ENCODE measurements at regions not wholly inside any gene's neighbourhood (a gene's known extent, or its start where the extent isn't known, plus 50 kb on each side); places are given as distances from the start of the nearest gene placed in this dataset.
"Not testable (repeated sequence)": the region's sequence is repeated elsewhere in the genome, so short reads cannot be mapped to it uniquely, and the experiment has no call there.

- DNase-seq (ENCODE audit: low spot score) = no peak
Observed at GRCh38 chr10:53076948-53077347, 304.4 kb upstream of the MBL2 start.

GRCh38 chr10:53075469-53075868 is 302.9 kb upstream of the MBL2 start:
- no peak for DNase-seq (ENCODE audit: low spot score)

DNA sequence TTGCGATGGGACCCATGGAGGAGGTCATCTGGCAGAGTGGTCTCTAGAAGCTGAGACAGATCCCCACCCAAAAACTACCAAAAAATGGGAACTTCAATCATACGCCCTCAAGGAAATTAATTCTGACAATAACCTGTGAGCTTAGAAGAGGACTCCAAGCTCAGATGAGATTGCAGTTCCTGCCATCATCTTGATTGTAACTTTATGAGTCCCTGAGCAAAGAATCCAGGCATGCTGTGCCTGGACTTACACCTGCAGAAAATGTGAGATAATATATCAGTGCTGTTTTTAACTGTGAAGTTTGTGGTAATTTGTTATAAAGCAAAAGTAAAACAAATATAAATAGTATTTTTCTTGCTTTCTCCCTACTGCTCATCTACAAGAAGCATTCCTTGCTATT is 299.6 kb upstream of the MBL2 start:
- no peak for DNase-seq (ENCODE audit: low spot score)

GRCh38 chr10:53071505-53072125 is 299.0 kb upstream of the MBL2 start:
- no peak for DNase-seq (ENCODE audit: low spot score)

GRCh38 chr10:53069013-53069412 is 296.4 kb upstream of the MBL2 start:
- no peak for DNase-seq (ENCODE audit: low spot score)

DNA sequence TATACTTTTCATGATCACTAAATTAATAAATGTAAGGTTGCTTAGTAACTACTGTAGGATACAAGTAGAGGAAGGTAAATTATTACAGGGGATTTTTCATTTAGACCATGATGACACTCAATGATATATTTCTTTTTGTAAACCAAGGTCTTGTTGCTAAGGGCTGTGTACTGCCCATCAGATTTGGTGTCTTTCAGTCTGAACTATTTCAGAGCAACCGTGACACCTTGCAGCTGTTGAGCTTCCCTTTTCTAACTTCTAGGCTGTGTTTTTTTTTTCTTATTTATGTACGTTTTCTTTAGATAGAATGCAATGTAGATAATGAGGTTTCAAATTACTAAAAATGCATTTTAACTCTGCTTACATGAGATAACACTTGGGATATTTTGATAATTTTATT is 292.0 kb upstream of the MBL2 start:
- DNase-seq (ENCODE audit: low spot score) = no peak

DNA sequence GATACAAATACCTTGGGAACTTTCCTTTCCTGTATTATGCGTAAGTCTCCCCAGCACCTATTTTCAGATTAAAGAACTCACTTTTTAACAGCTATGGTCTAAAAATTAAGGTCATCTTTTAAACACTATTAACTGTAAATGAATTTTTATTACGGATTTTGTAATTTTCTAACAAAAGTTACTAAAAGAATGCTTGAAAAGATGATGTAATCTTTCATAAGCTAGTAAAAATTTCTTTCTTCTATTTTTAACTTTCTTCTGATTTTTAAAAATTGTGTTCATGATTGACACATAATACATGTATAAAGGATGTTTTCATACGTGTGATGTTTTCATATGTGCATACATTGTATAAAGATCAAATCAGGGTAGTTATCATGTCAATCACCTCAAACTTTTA is 291.2 kb upstream of the MBL2 start:
- no peak for DNase-seq (ENCODE audit: low spot score)

DNA sequence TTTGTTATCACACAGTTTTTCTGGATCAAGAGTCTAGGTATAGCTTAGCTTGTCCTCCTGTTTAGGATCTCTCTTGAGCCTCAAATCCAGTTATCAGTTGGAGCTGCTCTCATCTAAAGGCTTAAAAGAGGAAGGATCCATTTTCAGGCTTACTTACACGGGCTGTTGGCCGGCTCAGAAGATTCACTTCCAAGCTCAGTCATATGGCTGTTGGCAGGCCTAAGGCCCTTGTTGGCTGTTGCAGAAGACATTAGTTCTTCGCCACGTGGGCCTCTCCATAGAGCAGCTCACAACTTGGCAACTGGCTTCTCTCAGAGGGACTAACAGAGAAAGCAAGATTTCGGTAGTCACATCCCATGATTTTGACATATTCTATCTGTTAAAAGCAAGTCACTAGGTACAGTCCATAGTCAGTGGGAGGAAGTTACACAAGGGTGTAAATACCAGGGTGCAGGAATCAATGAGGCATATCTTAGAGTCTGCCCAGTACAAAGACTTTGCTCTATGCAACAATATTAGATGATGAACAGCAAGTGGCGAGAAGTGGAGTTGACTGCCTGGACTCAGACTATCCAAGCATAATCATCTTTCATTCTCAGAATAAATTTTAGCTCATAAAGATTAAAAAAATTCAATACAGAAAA is 280.1 kb upstream of the MBL2 start:
- DNase-seq (ENCODE audit: low spot score) = no peak

DNA sequence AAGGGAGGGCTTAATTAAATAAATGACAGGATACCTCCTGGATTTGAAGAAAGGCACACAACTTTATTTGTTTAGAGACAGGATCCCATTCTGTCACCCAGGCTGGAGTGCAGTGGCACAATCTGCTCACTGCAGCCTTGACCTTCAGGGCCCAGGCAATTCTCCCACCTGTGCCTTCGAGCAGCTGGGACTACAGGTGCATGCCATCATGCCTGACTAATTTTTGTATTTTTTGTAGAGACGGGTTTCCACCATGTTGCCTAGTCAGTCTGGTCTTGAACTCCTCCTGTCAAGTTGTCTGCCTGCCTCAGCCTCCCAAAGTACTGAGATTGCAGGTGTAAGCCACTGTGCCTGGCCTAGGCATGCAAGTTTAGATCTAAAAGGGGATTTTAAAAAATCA is 272.7 kb upstream of the MBL2 start:
- no peak for DNase-seq (ENCODE audit: low spot score)

DNA sequence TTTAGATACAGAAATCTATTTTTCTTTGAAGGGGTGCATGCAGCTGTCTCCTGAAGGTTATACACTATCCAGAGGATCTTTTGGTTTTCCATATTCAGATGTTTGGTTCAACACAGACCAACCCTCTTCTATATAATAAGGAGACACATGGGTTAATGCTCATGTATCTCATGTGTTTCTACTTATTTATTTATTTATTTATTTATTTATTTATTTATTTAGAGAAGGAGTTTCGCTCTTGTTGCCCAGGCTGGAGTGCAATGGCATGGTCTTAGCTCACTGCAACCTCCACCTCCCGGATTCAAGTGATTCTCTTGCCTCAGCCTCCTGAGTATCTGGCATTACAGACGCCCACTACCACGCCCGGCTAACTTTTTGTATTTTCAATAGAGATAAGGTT is 263.2 kb upstream of the MBL2 start:
- not testable (repeated sequence) for DNase-seq (ENCODE audit: low spot score)

DNA sequence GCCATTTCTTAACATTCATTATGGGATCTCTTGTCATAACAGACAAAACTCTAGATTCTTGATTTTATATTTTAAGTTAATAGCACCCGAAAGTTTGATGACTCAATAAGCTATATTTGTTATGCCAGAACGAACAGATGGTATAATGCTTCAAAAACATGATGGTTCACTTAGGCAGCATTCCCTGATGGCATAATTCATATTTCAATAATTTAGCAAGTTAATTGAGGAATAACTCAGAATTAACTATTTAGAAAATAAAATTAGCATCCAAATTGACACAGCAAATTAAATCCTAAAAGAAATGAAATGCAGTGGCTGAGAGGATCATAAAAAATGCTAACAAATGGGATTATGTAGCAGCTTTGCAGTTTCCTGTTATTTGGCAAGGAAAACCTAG is 260.8 kb upstream of the MBL2 start:
- DNase-seq (ENCODE audit: low spot score) = no peak

DNA sequence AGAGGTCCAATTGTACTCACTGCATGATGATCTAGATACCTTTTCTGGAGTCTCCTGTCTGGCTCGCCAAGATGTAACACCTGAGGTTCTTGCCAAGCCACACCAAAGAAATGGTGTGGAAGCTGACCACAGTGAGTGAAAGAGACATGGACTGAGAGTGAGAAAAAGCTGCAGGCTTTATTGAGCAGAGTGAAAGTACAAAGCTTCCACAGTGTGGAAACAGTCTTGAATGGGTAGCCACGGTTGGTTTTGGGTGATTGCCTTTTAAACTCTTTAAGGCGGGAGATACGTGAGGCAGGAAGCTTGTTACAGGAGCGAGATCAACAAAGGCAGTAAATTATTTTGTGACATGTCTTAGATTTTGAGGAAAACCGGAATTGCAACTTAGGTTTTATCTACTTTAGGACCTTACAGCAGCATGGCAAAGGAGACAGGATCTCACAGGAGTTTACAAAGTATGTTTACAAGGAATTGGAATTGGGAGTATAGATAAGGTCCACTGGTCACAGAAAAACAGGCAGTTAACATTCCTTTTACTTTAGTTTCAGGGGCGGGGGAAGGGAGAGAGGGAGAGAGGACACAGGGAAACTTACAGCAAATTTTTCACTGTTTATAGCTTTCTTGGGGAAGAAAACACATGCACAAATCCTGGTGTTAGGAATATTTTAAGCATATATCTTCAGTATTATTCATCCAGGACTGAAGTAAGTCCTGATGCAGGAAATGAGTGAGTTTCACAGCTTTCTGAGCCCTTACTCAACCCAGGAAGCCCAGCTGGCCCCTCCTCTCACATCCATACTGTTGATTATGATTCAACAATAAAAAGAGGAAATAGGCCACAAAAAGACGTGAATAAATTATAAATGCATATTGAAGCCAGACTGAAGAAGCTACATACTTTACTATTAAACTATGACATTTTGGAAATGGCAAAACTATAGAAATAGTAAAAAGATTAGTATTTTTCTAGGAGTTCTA is 257.6 kb upstream of the MBL2 start:
- DNase-seq (ENCODE audit: low spot score) = not testable (repeated sequence)

DNA sequence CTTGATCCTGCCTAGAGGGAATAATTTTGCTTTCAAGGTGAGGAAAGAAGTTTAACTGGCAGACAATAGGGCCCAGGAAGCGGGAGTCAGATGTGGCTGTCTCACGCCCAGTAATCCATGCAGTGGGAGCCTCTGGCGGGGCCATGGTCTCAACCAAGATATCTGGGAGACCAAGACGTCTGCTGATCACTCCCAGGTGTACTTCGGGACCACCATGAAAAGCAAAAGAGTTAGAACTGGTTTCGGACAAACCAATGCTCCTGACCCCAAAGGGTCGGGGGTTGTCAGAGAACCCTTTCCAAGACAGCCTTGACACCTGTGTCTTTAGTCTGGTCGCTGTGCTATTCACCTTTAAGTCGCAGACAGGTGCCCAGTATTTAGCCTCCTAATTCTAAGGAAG is 256.9 kb upstream of the MBL2 start:
- no peak for DNase-seq (ENCODE audit: low spot score)

GRCh38 chr10:53025765-53026164 is 253.2 kb upstream of the MBL2 start:
- not testable (repeated sequence) for DNase-seq (ENCODE audit: low spot score)

DNA sequence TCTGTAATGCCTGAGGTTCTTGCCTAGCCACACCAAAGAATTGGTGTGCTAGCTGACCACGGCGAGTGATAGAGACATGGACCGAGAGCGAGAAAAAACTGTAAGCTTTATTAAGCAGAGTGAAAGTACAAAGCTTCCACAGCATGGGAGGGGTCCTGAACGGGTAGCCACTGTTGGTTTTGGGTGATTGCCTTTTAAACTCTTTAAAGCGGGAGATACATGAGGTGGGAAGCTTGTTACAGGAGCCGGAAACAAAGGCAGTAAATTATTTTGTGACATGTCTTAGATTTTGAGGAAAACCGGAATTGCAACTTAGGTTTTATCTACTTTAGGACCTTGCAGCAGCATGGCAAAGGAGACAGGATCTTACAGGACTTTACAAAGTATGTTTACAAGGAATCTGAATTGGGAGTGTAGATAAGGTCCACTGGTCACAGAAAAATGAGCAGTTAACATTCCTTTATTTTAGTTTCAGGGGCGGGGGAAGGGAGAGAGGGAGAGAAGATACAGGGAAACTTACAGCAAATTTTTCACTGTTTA is 252.7 kb upstream of the MBL2 start:
- DNase-seq (ENCODE audit: low spot score) = no peak

DNA sequence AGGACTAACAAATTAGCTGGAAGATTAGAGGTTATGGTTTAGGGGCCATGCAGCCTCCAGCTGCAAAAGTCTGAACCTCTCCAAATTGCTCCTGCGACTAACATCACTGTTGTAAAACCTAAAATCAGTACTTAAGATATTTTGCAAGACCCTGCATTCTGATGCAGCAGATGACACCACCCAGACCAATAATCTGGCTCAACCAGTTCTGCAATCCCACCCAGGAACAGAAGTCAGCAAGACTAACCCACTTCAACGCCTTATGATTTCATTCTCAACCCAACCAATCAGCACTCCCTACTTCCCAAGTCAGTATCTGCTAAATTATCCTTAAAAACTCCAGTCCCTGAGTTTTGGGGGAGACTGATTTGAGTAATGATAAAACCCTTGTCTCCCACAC is 250.8 kb upstream of the MBL2 start:
- DNase-seq (ENCODE audit: low spot score) = no peak

DNA sequence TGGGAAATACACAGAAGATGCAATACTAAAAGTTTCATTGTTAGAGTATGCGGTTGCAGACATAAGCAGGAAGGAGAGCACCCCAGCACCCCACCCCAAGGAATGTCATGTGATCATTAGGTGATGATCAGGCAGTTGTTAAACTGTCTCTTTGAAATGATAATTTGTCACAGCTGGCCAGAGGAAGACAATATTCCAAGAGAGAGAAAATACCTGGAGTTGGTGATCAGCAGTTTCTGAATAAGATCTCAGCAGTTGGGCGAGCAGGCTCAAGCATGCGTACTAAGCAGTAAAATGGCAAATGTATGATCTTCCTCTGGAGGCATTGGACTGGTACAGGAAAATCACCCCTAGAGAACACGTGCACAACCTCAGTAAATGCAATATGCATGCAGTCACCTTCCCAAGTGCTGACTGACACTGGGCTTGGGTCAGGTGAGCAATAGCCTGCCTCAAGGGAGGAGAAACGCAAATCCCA is 250.1 kb upstream of the MBL2 start:
- no peak for DNase-seq (ENCODE audit: low spot score)

GRCh38 chr10:53013201-53013810 is 240.7 kb upstream of the MBL2 start:
- DNase-seq (ENCODE audit: low spot score) = no peak

- DNase-seq (ENCODE audit: low spot score) = no peak
Observed at GRCh38 chr10:53009961-53010907, 237.7 kb upstream of the MBL2 start.

DNA sequence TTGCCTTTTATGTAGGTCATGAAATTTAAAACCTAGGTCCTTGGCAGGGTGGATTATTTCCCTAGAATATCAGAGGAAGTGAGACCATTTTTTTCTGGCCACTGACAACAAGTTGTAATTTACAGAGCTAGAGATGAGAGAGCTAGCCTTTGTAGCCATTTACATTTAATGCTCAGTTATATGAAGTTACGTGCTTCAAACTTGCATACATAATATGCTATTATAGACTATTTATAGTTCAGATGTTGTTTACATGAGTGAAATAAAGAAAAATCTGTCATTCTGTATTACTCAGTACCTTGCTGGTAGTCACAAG is 234.9 kb upstream of the MBL2 start:
- no peak for DNase-seq (ENCODE audit: low spot score)

Data from ureter (tissue), 1 donor.